Mesodermal cell (in vitro differentiated cells): ENCODE measurements at regions not wholly inside any gene's neighbourhood (a gene's known extent, or its start where the extent isn't known, plus 50 kb on each side); places are given as distances from the start of the nearest gene placed in this dataset.

Experiments used
- H3K27ac ChIP-seq: 2 replicates; pipeline ENCODE4 v1.7.0; 2013; ENCODE audit warnings: mild to moderate bottlenecking, low read depth, low read length, moderate library complexity; ENCODE audit not compliant: severe bottlenecking
- H3K36me3 ChIP-seq: 2 replicates; pipeline ENCODE4 v1.7.1; 2013; ENCODE audit warnings: mild to moderate bottlenecking, low read length, moderate library complexity; ENCODE audit not compliant: control insufficient read depth, insufficient read depth
- H3K4me1 ChIP-seq: one replicate; pipeline ENCODE4 v1.7.1; 2013; ENCODE audit warnings: mild to moderate bottlenecking, low read length; ENCODE audit not compliant: insufficient read depth, control insufficient read depth, poor library complexity, severe bottlenecking
- H3K4me3 ChIP-seq: 2 replicates; pipeline ENCODE4 v1.7.0; 2013; ENCODE audit warnings: low read length, control low read depth, mild to moderate bottlenecking; ENCODE audit not compliant: insufficient read depth, poor library complexity, severe bottlenecking; ENCODE audit errors: extremely low read depth
- H3K9me3 ChIP-seq: 2 replicates; pipeline ENCODE4 v1.7.1; 2013; ENCODE audit warnings: mild to moderate bottlenecking, low read length, moderate library complexity; ENCODE audit not compliant: control insufficient read depth
- whole genome bisulfite sequencing, 2 experiments: methylation state at CpG; one replicate each; pipeline ENCODE4 v1.1.5; 2013; ENCODE audit warnings: missing lambda C conversion rate in 2 of 2; ENCODE audit not compliant: insufficient coverage in 2 of 2; 5-methylcytosine and 5-hydroxymethylcytosine counted together

DNA sequence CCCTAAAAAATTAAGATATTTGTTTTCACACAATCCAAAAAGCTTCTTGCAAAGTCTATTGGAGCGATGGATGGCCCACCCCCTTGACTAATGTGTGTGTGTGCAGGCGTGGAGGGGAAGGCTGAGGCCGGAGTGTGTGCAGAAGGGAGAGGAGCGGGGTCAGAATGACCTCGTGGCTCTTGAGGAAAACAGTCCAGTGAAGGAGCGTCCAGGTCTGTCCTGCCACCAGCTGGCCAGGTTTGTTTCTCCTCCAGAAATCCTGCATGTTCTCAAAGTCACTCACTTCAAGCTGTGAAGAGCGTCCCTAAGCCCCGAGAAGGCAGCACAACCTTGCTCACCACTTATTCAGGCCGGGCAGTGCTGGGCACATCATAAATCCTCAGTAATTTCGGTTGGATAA, 69.5 kb upstream of the SSX2IP start:
- Histone ChIP-seq H3K36me3 (no peaks in the 10 kb centered on the region), H3K9me3 (no peaks in the 10 kb centered on the region), H3K4me3 (no peak overlapping the region), H3K4me1 (peaks cover 18% of the 10 kb centered on the region), H3K27ac (no peak overlapping the region)
- WGBS, 2 experiments = 96 to 100% methylated on average over 7 of the region's 10 CpGs

DNA sequence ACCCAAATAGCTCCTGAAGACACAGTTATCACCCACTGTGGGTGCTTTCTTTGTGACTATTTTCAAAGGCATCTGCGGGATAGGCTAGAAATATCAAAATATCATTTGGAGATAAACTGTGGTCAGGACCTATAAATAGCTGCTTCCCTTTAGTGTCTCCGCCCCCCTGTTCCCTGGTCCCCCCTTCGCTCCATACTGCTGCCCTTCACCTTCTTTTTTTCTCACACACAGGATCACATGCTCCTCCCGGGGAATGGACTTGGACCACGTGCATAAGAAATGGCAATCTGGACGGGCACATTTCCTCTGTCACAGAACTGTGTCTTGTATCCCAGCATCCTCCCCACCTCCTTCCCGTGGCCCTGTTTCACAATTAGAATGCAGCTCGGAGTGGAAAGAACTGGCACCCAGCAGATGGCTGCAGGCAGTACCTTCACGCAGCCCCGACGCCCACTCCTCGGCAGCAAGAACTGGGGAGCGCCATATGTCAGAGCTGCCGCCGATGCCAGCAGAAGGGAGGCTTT, 68.8 kb upstream of the SSX2IP start:
- no peaks in the 10 kb centered on the region for H3K36me3 ChIP-seq
- H3K4me1 ChIP-seq = peaks cover 17% of the 10 kb centered on the region
- no peak overlapping the region for H3K4me3 ChIP-seq
- H3K9me3 ChIP-seq = no peaks in the 10 kb centered on the region
- no peak overlapping the region for H3K27ac ChIP-seq
- WGBS, 2 experiments = 89 to 93% methylated on average over 5 to 11 of the region's 15 CpGs

DNA sequence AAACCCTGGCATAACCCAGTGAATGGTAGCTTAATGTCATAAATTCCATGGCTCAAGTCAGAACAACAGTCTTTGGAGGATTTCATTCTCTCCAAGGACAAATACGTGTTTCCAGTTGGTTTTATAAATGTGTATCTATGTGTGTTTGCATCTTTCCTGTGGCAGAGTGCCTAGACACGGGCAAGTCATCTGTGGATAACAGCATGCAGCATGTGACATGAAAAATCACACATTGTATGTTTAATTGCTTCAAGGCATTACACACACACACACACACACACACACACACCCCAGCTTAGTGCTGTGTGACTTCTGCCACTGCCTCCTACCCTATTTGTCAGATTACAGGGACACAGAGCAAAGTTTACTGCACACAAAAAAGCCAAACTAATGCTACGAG, 68.2 kb upstream of the SSX2IP start:
- Histone ChIP-seq H3K36me3 (no peaks in the 10 kb centered on the region), H3K27ac (no peak overlapping the region), H3K9me3 (no peaks in the 10 kb centered on the region), H3K4me3 (no peak overlapping the region), H3K4me1 (peaks cover 18% of the 10 kb centered on the region)
- WGBS, 2 experiments = 94 to 100% methylated on average over 1 to 2 of the region's 3 CpGs

GRCh38 chr1:84757301-84757700, 67.0 kb upstream of the SSX2IP start:
- WGBS, 2 experiments = 83 to 90% methylated on average over 2 to 3 of the region's 4 CpGs
- peaks cover 18% of the 10 kb centered on the region for H3K4me1 ChIP-seq
- no peak overlapping the region for H3K27ac ChIP-seq
- H3K4me3 ChIP-seq = no peak overlapping the region
- no peaks in the 10 kb centered on the region for H3K36me3 ChIP-seq
- H3K9me3 ChIP-seq = no peaks in the 10 kb centered on the region

GRCh38 chr1:84756455-84757082, 66.3 kb upstream of the SSX2IP start:
- Histone ChIP-seq H3K27ac (no peak overlapping the region), H3K4me1 (peaks cover 18% of the 10 kb centered on the region), H3K4me3 (no peak overlapping the region), H3K36me3 (no peaks in the 10 kb centered on the region), H3K9me3 (no peaks in the 10 kb centered on the region)
- 85% methylated on average over 2 of the region's 3 CpGs; no CpG with 5 or more reads in 1 of the 2 experiments for WGBS, 2 experiments

GRCh38 chr1:84756001-84756400, 65.7 kb upstream of the SSX2IP start:
- Histone ChIP-seq H3K4me3 (no peak overlapping the region), H3K4me1 (peaks cover 18% of the 10 kb centered on the region), H3K9me3 (no peaks in the 10 kb centered on the region), H3K36me3 (no peaks in the 10 kb centered on the region), H3K27ac (no peak overlapping the region)
- no CpG with 5 or more reads among the region's 3 CpGs for WGBS, 2 experiments

DNA sequence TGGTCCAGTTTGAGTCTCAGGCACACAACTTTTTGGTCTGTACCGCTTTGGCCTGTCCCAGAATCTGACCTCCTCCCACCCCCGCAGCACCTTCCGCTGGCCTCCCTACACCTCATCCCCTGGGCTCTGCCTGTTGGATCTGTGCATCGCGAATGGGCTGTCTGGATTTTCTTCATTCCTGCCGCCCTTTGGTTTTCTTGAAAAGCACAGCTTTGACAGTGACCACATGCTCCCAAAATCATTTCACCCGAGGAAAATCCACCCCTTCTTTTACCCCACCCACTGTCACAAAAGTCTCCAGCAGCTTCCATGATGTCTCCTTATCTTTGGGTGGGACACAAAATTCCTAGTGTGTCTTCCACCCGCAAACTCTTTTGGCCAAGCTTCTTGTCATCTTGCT, 65.0 kb upstream of the SSX2IP start:
- H3K4me1 ChIP-seq = peaks cover 18% of the 10 kb centered on the region
- WGBS, 2 experiments = 94 to 96% methylated on average over 8 of the region's 8 CpGs

GRCh38 chr1:84754386-84754703, 64.1 kb upstream of the SSX2IP start:
- Histone ChIP-seq H3K36me3 (no peaks in the 10 kb centered on the region), H3K4me1 (peaks cover 18% of the 10 kb centered on the region), H3K27ac (no peak overlapping the region), H3K9me3 (no peaks in the 10 kb centered on the region), H3K4me3 (no peak overlapping the region)
- 92 to 96% methylated on average over 21 of the region's 21 CpGs for WGBS, 2 experiments

More for the DNA sequence above, 65.0 kb upstream of the SSX2IP start:
- Histone ChIP-seq H3K27ac (no peak overlapping the region), H3K9me3 (no peaks in the 10 kb centered on the region), H3K4me3 (no peak overlapping the region), H3K36me3 (no peaks in the 10 kb centered on the region)

DNA sequence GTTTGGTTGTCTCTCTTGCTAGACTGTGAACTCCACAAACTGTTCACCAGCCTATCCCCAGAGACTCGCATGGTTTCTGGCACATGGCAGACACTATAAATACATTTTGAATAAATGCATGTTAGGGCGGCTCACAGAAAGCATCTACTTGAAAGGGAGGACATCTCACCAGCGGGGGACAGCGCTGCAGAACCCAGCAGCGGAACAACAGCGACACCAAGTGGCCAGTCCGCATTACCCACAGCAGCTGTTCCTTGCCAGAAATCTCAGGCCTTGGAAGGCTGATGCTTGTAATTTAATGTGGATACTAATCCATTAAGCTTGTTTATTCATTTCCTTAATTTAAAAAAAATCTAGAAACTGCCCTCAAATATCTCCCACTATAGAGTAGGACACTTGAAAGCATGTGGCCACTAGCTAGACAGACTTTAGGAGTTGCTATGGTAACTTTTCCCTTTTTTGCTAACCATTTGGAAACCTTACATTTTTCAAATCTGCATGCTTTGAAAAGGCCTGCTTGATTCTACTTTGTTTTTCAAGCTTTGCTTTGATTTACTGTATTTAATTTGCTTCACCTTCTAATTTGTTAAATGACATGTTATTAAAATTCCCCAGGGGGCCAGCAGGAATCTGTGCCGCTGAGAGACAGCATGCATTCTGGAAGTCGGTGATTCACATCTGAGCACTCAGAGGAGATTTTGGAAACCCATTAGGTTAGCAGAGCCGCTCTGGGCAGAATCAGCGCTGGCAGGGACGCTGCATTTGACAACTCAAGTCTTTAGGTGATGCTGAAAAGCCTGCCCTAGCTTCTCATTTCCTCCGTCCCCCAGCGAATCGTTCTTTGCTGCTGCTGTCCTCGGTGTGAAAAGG, 63.5 kb upstream of the SSX2IP start:
- H3K27ac ChIP-seq = peak overlapping the region; percentile 5
- no peaks in the 10 kb centered on the region for H3K36me3 ChIP-seq
- no peaks in the 10 kb centered on the region for H3K9me3 ChIP-seq
- H3K4me1 ChIP-seq = peaks cover 12% of the 10 kb centered on the region
- 46 to 51% methylated on average over 12 to 14 of the region's 16 CpGs for WGBS, 2 experiments
- no peak overlapping the region for H3K4me3 ChIP-seq

- Histone ChIP-seq H3K4me3 (no peak overlapping the region), H3K4me1 (peaks cover 7% of the 10 kb centered on the region), H3K9me3 (no peaks in the 10 kb centered on the region), H3K36me3 (no peaks in the 10 kb centered on the region), H3K27ac (no peak overlapping the region)
- WGBS, 2 experiments = 80 to 96% methylated on average over 1 to 3 of the region's 6 CpGs
Observed at GRCh38 chr1:84750110-84750730, 60.0 kb upstream of the SSX2IP start.
